IMR-90 (cell line): ENCODE measurements at regions not wholly inside any gene's neighbourhood (a gene's known extent, or its start where the extent isn't known, plus 50 kb on each side); places are given as distances from the start of the nearest gene placed in this dataset.

Experiments used
- ATAC-seq: fragments of 200-7000 bp; cut with Tn5 transposase; 2 replicates; pipeline ENCODE4 v1.9.1; 2020; ENCODE audit warnings: low read depth, mild to moderate bottlenecking, moderate library complexity
- BruUV-seq: library from RNA; stranded (reverse); fragments of 400-500 nt; replicated peaks from 2 replicates; lab custom pipeline; 2021; lab: Mats Ljungman, UMichigan
- CTCF ChIA-PET: fragments of 300-600 bp; formaldehyde crosslinking; extraction: SDS; loops from one replicate; lab custom pipeline; 2021; ENCODE audit warnings: antibody characterized with exemption; lab: Yijun Ruan, JAX
- POLR2A ChIA-PET: fragments of 300-600 bp; sonication (Branson Sonifier 250); formaldehyde crosslinking; loops from one replicate; lab custom pipeline; 2022; ENCODE audit warnings: antibody characterized with exemption; ENCODE audit not compliant: unreplicated experiment; lab: Charles Lee
- DNase-seq: peaks from one replicate; pipeline ENCODE4 v3.0.0; 2013
- H2AFZ ChIP-seq: replicated peaks from 2 replicates; pipeline ENCODE3; 2013; ENCODE audit warnings: low read length, mild to moderate bottlenecking; ENCODE audit not compliant: poor library complexity
- H2AK5ac ChIP-seq: 2 replicates; pipeline ENCODE4 v1.6.1; 2013; ENCODE audit warnings: low read depth, low read length, inconsistent platforms
- H2AK9ac ChIP-seq: replicated peaks from 2 replicates; pipeline ENCODE3; 2013; ENCODE audit warnings: mild to moderate bottlenecking, low read depth, low read length, moderate library complexity; ENCODE audit not compliant: poor library complexity
- H2BK120ac ChIP-seq: 2 replicates; pipeline ENCODE4 v1.6.1; 2013; ENCODE audit warnings: low read depth, low read length, inconsistent platforms
- H2BK15ac ChIP-seq: 3 replicates; pipeline ENCODE4 v1.6.1; 2013; ENCODE audit warnings: low read depth, low read length, inconsistent platforms
- H2BK20ac ChIP-seq: 2 replicates; pipeline ENCODE4 v1.6.1; 2013; ENCODE audit warnings: low read depth, mild to moderate bottlenecking, inconsistent platforms, low read length, moderate library complexity
- H2BK5ac ChIP-seq: 2 replicates; pipeline ENCODE4 v1.6.1; 2013; ENCODE audit warnings: mild to moderate bottlenecking, low read depth, low read length, inconsistent platforms; ENCODE audit not compliant: poor library complexity, severe bottlenecking
- H3K14ac ChIP-seq: replicated peaks from 2 replicates; pipeline ENCODE4 v1.6.1; 2013; ENCODE audit warnings: low read depth, low read length, inconsistent platforms
- H3K18ac ChIP-seq: 2 replicates; pipeline ENCODE4 v1.6.1; 2013; ENCODE audit warnings: low read depth, low read length, control low read depth
- H3K23ac ChIP-seq: 2 replicates; pipeline ENCODE4 v1.6.1; 2013; ENCODE audit warnings: low read depth, low read length, inconsistent platforms
- H3K27ac ChIP-seq: 2 replicates; pipeline ENCODE4 v1.5.1; 2013; ENCODE audit warnings: mild to moderate bottlenecking, control low read depth, low read length; ENCODE audit not compliant: insufficient read depth
- H3K27me3 ChIP-seq: 2 replicates; pipeline ENCODE4 v1.6.1; 2013; ENCODE audit warnings: low read length; ENCODE audit not compliant: control insufficient read depth, insufficient read depth
- H3K36me3 ChIP-seq: 2 replicates; pipeline ENCODE4 v1.6.1; 2013; ENCODE audit warnings: low read length, mixed read lengths; ENCODE audit not compliant: control insufficient read depth, insufficient read depth
- H3K4ac ChIP-seq: 2 replicates; pipeline ENCODE4 v1.6.1; 2013; ENCODE audit warnings: low read depth, low read length, inconsistent platforms
- H3K4me1 ChIP-seq: 2 replicates; pipeline ENCODE4 v1.6.1; 2013; ENCODE audit warnings: low read length, mixed read lengths; ENCODE audit not compliant: control insufficient read depth, insufficient read depth
- H3K4me2 ChIP-seq: 2 replicates; pipeline ENCODE4 v1.6.1; 2013; ENCODE audit warnings: low read depth, mild to moderate bottlenecking, control low read depth, low read length, moderate library complexity
- H3K4me3 ChIP-seq: 2 replicates; pipeline ENCODE4 v1.5.1; 2013; ENCODE audit warnings: low read depth, mild to moderate bottlenecking, control low read depth, low read length, moderate library complexity; ENCODE audit not compliant: insufficient read depth
- H3K56ac ChIP-seq: 2 replicates; pipeline ENCODE4 v1.6.1; 2013; ENCODE audit warnings: low read length, inconsistent platforms; ENCODE audit not compliant: insufficient read depth; ENCODE audit errors: extremely low read depth
- H3K79me1 ChIP-seq, 2 experiments: 2 replicates each; pipeline ENCODE4 v1.6.1; 2013; ENCODE audit warnings: low read length in 2 of 2, inconsistent platforms in 1 of 2, low read depth in 1 of 2
- H3K9ac ChIP-seq: 2 replicates; pipeline ENCODE4 v1.6.1; 2013; ENCODE audit warnings: low read depth, low read length, control low read depth
- H3K9me1 ChIP-seq: 2 replicates; pipeline ENCODE4 v1.6.1; 2013; ENCODE audit warnings: low read length, inconsistent platforms; ENCODE audit not compliant: insufficient read depth
- H3K9me3 ChIP-seq: 2 replicates; pipeline ENCODE4 v1.6.1; 2013; ENCODE audit warnings: low read length; ENCODE audit not compliant: control insufficient read depth, insufficient read depth
- H4K20me1 ChIP-seq: 2 replicates; pipeline ENCODE4 v1.6.1; 2013; ENCODE audit warnings: low read length, inconsistent platforms; ENCODE audit not compliant: insufficient read depth
- H4K5ac ChIP-seq: 2 replicates; pipeline ENCODE4 v1.6.1; 2013; ENCODE audit warnings: mild to moderate bottlenecking, low read depth, low read length, control low read depth
- H4K8ac ChIP-seq, 2 experiments: 2 replicates each; pipeline ENCODE4 v1.6.1; 2013; ENCODE audit warnings: low read depth in 2 of 2, low read length in 2 of 2, control low read depth in 1 of 2, inconsistent platforms in 1 of 2
- H4K91ac ChIP-seq: 2 replicates; pipeline ENCODE4 v1.6.1; 2013; ENCODE audit warnings: low read depth, low read length, inconsistent platforms; ENCODE audit not compliant: insufficient read depth
- CEBPB ChIP-seq: IDR thresholded peaks from 2 replicates; pipeline ENCODE4 v1.6.1; 2012; ENCODE audit warnings: low read depth, low read length, improper control_type of control experiment
- CHD1 ChIP-seq: IDR thresholded peaks from 2 replicates; pipeline ENCODE4 v1.6.1; 2012; ENCODE audit warnings: low read depth, low read length, improper control_type of control experiment
- CTCF ChIP-seq: conservative IDR thresholded peaks from 2 replicates; pipeline ENCODE4 v1.5.1; 2012; ENCODE audit warnings: mild to moderate bottlenecking, low read depth, low read length, improper control_type of control experiment
- FOS ChIP-seq: fragments of 150-350 bp; IDR thresholded peaks from 2 replicates; pipeline ENCODE4 v1.6.1; 2016; ENCODE audit warnings: low read depth, low read length
- MAFK ChIP-seq: IDR thresholded peaks from 2 replicates; pipeline ENCODE4 v1.6.1; 2012; ENCODE audit warnings: low read depth, low read length, improper control_type of control experiment
- MXI1 ChIP-seq: IDR thresholded peaks from 2 replicates; pipeline ENCODE4 v1.6.1; 2012; ENCODE audit warnings: low read depth, mild to moderate bottlenecking, low read length, moderate library complexity, borderline replicate concordance
- NFE2L2 ChIP-seq: fragments of 150-350 bp; IDR thresholded peaks from 2 replicates; pipeline ENCODE4 v1.6.1; 2016; ENCODE audit warnings: low read depth, mild to moderate bottlenecking, low read length
- RCOR1 ChIP-seq: IDR thresholded peaks from 2 replicates; pipeline ENCODE4 v1.6.1; 2012; ENCODE audit warnings: mild to moderate bottlenecking, low read length, improper control_type of control experiment; ENCODE audit not compliant: insufficient replicate concordance
- SMC3 ChIP-seq: fragments of 150-350 bp; IDR thresholded peaks from 2 replicates; pipeline ENCODE4 v1.6.1; 2016; ENCODE audit warnings: low read depth, mild to moderate bottlenecking, antibody characterized with exemption, low read length, moderate library complexity
- WGBS, 2 experiments: methylation state at CpG; one replicate each; pipeline versions ENCODE4 v1.1.5 to v1.1.7; 2013; ENCODE audit warnings: missing lambda C conversion rate in 2 of 2; ENCODE audit not compliant: insufficient read length in 1 of 2; ENCODE audit errors: extremely low coverage in 2 of 2; 5-methylcytosine and 5-hydroxymethylcytosine counted together
- dilution Hi-C: fragments of 300-500 bp; cut with HindIII; formaldehyde crosslinking; loops from one replicate; pipeline ENCODE4 v1.14.3; 2018; ENCODE audit warnings: low sequenced_read_pairs; ENCODE audit not compliant: unreplicated experiment
- in situ Hi-C: fragments of 300-500 bp; cut with MboI; formaldehyde crosslinking; loops from 3 replicates; pipeline ENCODE4 v1.14.3; 2019; ENCODE audit warnings: low sequenced_read_pairs, inconsistent platforms, mixed read lengths
- intact Hi-C: fragments of 100-400 bp; cut with micrococcal nuclease; formaldehyde crosslinking; loops from 2 replicates; pipeline ENCODE4 v1.10.0; 2022

- Histone ChIP-seq H2AK9ac (no peak overlapping the region), H4K8ac (no peak overlapping the region), H3K9me3 (no peaks in the 10 kb centered on the region; the same call in 1 of the 2 replicates), H3K36me3 (no peaks in the 10 kb centered on the region), H3K14ac (no peak overlapping the region; the same call in 1 of the 2 replicates), H3K56ac (no peak overlapping the region), H3K23ac (no peak overlapping the region; the same call in 1 of the 2 replicates), H2BK20ac (no peak overlapping the region), H3K4me2 (no peak overlapping the region), H4K20me1 (no peaks in the 10 kb centered on the region), H3K4me3 (no peak overlapping the region), H4K91ac (no peak overlapping the region), H2BK5ac (no peak overlapping the region), H3K79me1 (no peaks in the 10 kb centered on the region), H2BK15ac (no peak overlapping the region), H3K9me1 (no peaks in the 10 kb centered on the region), H3K4ac (no peak overlapping the region), H3K9ac (no peak overlapping the region), H4K5ac (no peak overlapping the region), H2BK120ac (no peak overlapping the region), H3K27me3 (no peaks in the 10 kb centered on the region), H2AK5ac (no peak overlapping the region), H3K18ac (no peak overlapping the region), H3K27ac (no peak overlapping the region), H2AFZ (no peak overlapping the region), H3K4me1 (no peaks in the 10 kb centered on the region)
- ATAC-seq = no peak
- dilution Hi-C loops (no loop called here), intact Hi-C loops (no loop called here), in situ Hi-C loops (no loop called here)
- no peak for DNase-seq
- CTCF ChIA-PET = no interaction called here
- no CpG with 5 or more reads among the region's 3 CpGs for WGBS, 2 experiments
- POLR2A ChIA-PET = no interaction called here
- TF ChIP-seq MXI1 (no peak), CHD1 (no peak), NFE2L2 (no peak), RCOR1 (no peak), CEBPB (no peak), FOS (no peak), SMC3 (no peak), MAFK (no peak), CTCF (no peak)
- BruUV-seq = no TSS peak
These were observed 307.9 kb upstream of the RBMS3 start for GRCh38 chr3:28972921-28973320.
